Activated T-cell treated with anti-CD3 and anti-CD28 coated beads, Interleukin-2, amount 50 U/mL, for 4 hours (primary cell): ENCODE measurements at regions not wholly inside any gene's neighbourhood (a gene's known extent, or its start where the extent isn't known, plus 50 kb on each side); places are given as distances from the start of the nearest gene placed in this dataset.

Experiments used
- ATAC-seq, 2 donors: fragments of 200-7000 bp; cut with Tn5 transposase; one replicate each; pipeline ENCODE4 v1.10.0; 2021
- DNase-seq: peaks from one replicate; pipeline ENCODE4 v3.0.0-alpha.2; 2020
- H3K27me3 Mint-ChIP-seq: one replicate; pipeline ENCODE4 v1.8.0; 2021; ENCODE audit warnings: low read depth, mixed read lengths
- H3K36me3 Mint-ChIP-seq: one replicate; pipeline ENCODE4 v1.8.0; 2022; ENCODE audit warnings: mixed read lengths; ENCODE audit not compliant: insufficient read depth
- H3K4me1 Mint-ChIP-seq: one replicate; pipeline ENCODE4 v1.8.0; 2021; ENCODE audit warnings: low read depth, mixed read lengths
- H3K4me3 Mint-ChIP-seq: one replicate; pipeline ENCODE4 v1.8.0; 2021; ENCODE audit warnings: mild to moderate bottlenecking, moderate library complexity, mixed read lengths
- H3K9me3 Mint-ChIP-seq: one replicate; pipeline ENCODE4 v1.8.0; 2021; ENCODE audit warnings: mixed read lengths

- no peak for ATAC-seq
- DNase-seq = no peak
- Mint-ChIP-seq H3K4me3 (no peak overlapping the region), H3K9me3 (peaks cover 8% of the 10 kb centered on the region), H3K27me3 (no peaks in the 10 kb centered on the region), H3K4me1 (no peaks in the 10 kb centered on the region), H3K36me3 (no peaks in the 10 kb centered on the region)
These were observed 451.7 kb downstream of the DNAJB9 start for GRCh38 chr7:109021390-109021789.

GRCh38 chr7:109029866-109030265 lies 460.2 kb downstream of the DNAJB9 start:
- Mint-ChIP-seq H3K9me3 (peaks cover 4% of the 10 kb centered on the region), H3K4me3 (no peak overlapping the region), H3K36me3 (no peaks in the 10 kb centered on the region), H3K27me3 (no peaks in the 10 kb centered on the region), H3K4me1 (no peaks in the 10 kb centered on the region)
- ATAC-seq (no peak), DNase-seq (no peak)

- DNase-seq (no peak), ATAC-seq (no peak)
- H3K4me1 Mint-ChIP-seq = no peaks in the 10 kb centered on the region
- no peak overlapping the region for H3K4me3 Mint-ChIP-seq
- no peaks in the 10 kb centered on the region for H3K36me3 Mint-ChIP-seq
- no peaks in the 10 kb centered on the region for H3K27me3 Mint-ChIP-seq
- peaks cover 22% of the 10 kb centered on the region for H3K9me3 Mint-ChIP-seq
These were observed 475.0 kb downstream of the DNAJB9 start for GRCh38 chr7:109044691-109045090.

GRCh38 chr7:109049366-109049765 lies 479.7 kb downstream of the DNAJB9 start:
- DNase-seq (no peak), ATAC-seq (no peak)
- no peaks in the 10 kb centered on the region for H3K36me3 Mint-ChIP-seq
- H3K4me3 Mint-ChIP-seq = no peak overlapping the region
- H3K9me3 Mint-ChIP-seq = peaks cover 5% of the 10 kb centered on the region
- H3K4me1 Mint-ChIP-seq = no peaks in the 10 kb centered on the region
- H3K27me3 Mint-ChIP-seq = no peaks in the 10 kb centered on the region

GRCh38 chr7:109059089-109059488 lies 489.4 kb downstream of the DNAJB9 start:
- H3K4me1 Mint-ChIP-seq = no peaks in the 10 kb centered on the region
- ATAC-seq = no peak
- H3K4me3 Mint-ChIP-seq = no peak overlapping the region
- no peak for DNase-seq
- no peaks in the 10 kb centered on the region for H3K27me3 Mint-ChIP-seq
- no peaks in the 10 kb centered on the region for H3K36me3 Mint-ChIP-seq
- H3K9me3 Mint-ChIP-seq = no peaks in the 10 kb centered on the region

GRCh38 chr7:109062798-109063197 lies 493.1 kb downstream of the DNAJB9 start:
- no peak overlapping the region for H3K4me3 Mint-ChIP-seq
- DNase-seq (no peak), ATAC-seq (no peak)
- no peaks in the 10 kb centered on the region for H3K27me3 Mint-ChIP-seq
- H3K9me3 Mint-ChIP-seq = no peaks in the 10 kb centered on the region
- no peaks in the 10 kb centered on the region for H3K36me3 Mint-ChIP-seq
- H3K4me1 Mint-ChIP-seq = no peaks in the 10 kb centered on the region

- no peaks in the 10 kb centered on the region for H3K27me3 Mint-ChIP-seq
- no peak overlapping the region for H3K4me3 Mint-ChIP-seq
- H3K9me3 Mint-ChIP-seq = peaks cover 4% of the 10 kb centered on the region
- DNase-seq (no peak), ATAC-seq (no peak)
- H3K4me1 Mint-ChIP-seq = no peaks in the 10 kb centered on the region
- H3K36me3 Mint-ChIP-seq = no peaks in the 10 kb centered on the region
These were observed 503.9 kb downstream of the DNAJB9 start for GRCh38 chr7:109073543-109073942.

- DNase-seq = no peak
- Mint-ChIP-seq H3K4me1 (no peaks in the 10 kb centered on the region), H3K27me3 (no peaks in the 10 kb centered on the region), H3K4me3 (no peak overlapping the region), H3K36me3 (no peaks in the 10 kb centered on the region), H3K9me3 (no peaks in the 10 kb centered on the region)
- ATAC-seq = no peak
These were observed 506.8 kb downstream of the DNAJB9 start for GRCh38 chr7:109076396-109076972.

- Mint-ChIP-seq H3K36me3 (no peaks in the 10 kb centered on the region), H3K9me3 (peaks cover 11% of the 10 kb centered on the region), H3K4me3 (no peak overlapping the region), H3K27me3 (no peaks in the 10 kb centered on the region), H3K4me1 (no peaks in the 10 kb centered on the region)
- no peak for ATAC-seq
- DNase-seq = no peak
These were observed 521.4 kb downstream of the DNAJB9 start for GRCh38 chr7:109091042-109091441.

GRCh38 chr7:109092268-109092667 lies 522.6 kb downstream of the DNAJB9 start:
- no peak overlapping the region for H3K4me3 Mint-ChIP-seq
- no peak for ATAC-seq
- no peaks in the 10 kb centered on the region for H3K27me3 Mint-ChIP-seq
- H3K4me1 Mint-ChIP-seq = no peaks in the 10 kb centered on the region
- peaks cover 11% of the 10 kb centered on the region for H3K9me3 Mint-ChIP-seq
- no peak for DNase-seq
- no peaks in the 10 kb centered on the region for H3K36me3 Mint-ChIP-seq

- no peaks in the 10 kb centered on the region for H3K27me3 Mint-ChIP-seq
- H3K4me1 Mint-ChIP-seq = no peaks in the 10 kb centered on the region
- peaks cover 4% of the 10 kb centered on the region for H3K9me3 Mint-ChIP-seq
- ATAC-seq (no peak), DNase-seq (no peak)
- no peak overlapping the region for H3K4me3 Mint-ChIP-seq
- no peaks in the 10 kb centered on the region for H3K36me3 Mint-ChIP-seq
These were observed 531.7 kb downstream of the DNAJB9 start for GRCh38 chr7:109101332-109101731.

GRCh38 chr7:109109558-109109957 lies 539.9 kb downstream of the DNAJB9 start:
- Mint-ChIP-seq H3K36me3 (no peaks in the 10 kb centered on the region), H3K4me3 (no peak overlapping the region), H3K27me3 (no peaks in the 10 kb centered on the region), H3K4me1 (no peaks in the 10 kb centered on the region), H3K9me3 (no peaks in the 10 kb centered on the region)
- ATAC-seq = no peak
- DNase-seq = no peak

GRCh38 chr7:109111086-109111485 lies 541.4 kb downstream of the DNAJB9 start:
- H3K27me3 Mint-ChIP-seq = no peaks in the 10 kb centered on the region
- DNase-seq = no peak

GRCh38 chr7:109121599-109122300 lies 552.1 kb downstream of the DNAJB9 start:
- Mint-ChIP-seq H3K9me3 (peaks cover 4% of the 10 kb centered on the region), H3K36me3 (no peaks in the 10 kb centered on the region), H3K4me3 (no peak overlapping the region), H3K27me3 (no peaks in the 10 kb centered on the region), H3K4me1 (no peaks in the 10 kb centered on the region)
- no peak for DNase-seq
- ATAC-seq = no peak

More at GRCh38 chr7:109111086-109111485, 541.4 kb downstream of the DNAJB9 start:
- H3K4me1 Mint-ChIP-seq = no peaks in the 10 kb centered on the region
- no peaks in the 10 kb centered on the region for H3K36me3 Mint-ChIP-seq
- H3K4me3 Mint-ChIP-seq = no peak overlapping the region
- H3K9me3 Mint-ChIP-seq = no peaks in the 10 kb centered on the region
- no peak for ATAC-seq

- no peak for ATAC-seq
- H3K4me1 Mint-ChIP-seq = no peaks in the 10 kb centered on the region
- H3K9me3 Mint-ChIP-seq = peaks cover 7% of the 10 kb centered on the region
- H3K36me3 Mint-ChIP-seq = no peaks in the 10 kb centered on the region
- no peak for DNase-seq
- H3K27me3 Mint-ChIP-seq = no peaks in the 10 kb centered on the region
- no peak overlapping the region for H3K4me3 Mint-ChIP-seq
These were observed 555.3 kb downstream of the DNAJB9 start for GRCh38 chr7:109125001-109125400.
